IMR-90 (cell line): ENCODE measurements at regions not wholly inside any gene's neighbourhood (a gene's known extent, or its start where the extent isn't known, plus 50 kb on each side); places are given as distances from the start of the nearest gene placed in this dataset.
A peak's percentile ranks its signal among the peaks of the same experiment; 100 is the strongest.

Source experiments
- ATAC-seq: fragments of 200-7000 bp; cut with Tn5 transposase; 2 replicates; pipeline ENCODE4 v1.9.1; 2020; ENCODE audit warnings: low read depth, mild to moderate bottlenecking, moderate library complexity
- BruUV-seq: library from RNA; stranded (reverse); fragments of 400-500 nt; replicated peaks from 2 replicates; lab custom pipeline; 2021; lab: Mats Ljungman, UMichigan
- CTCF ChIA-PET: fragments of 300-600 bp; formaldehyde crosslinking; extraction: SDS; loops from one replicate; lab custom pipeline; 2021; ENCODE audit warnings: antibody characterized with exemption; lab: Yijun Ruan, JAX
- POLR2A ChIA-PET: fragments of 300-600 bp; sonication (Branson Sonifier 250); formaldehyde crosslinking; loops from one replicate; lab custom pipeline; 2022; ENCODE audit warnings: antibody characterized with exemption; ENCODE audit not compliant: unreplicated experiment; lab: Charles Lee
- DNase-seq: peaks from one replicate; pipeline ENCODE4 v3.0.0; 2013
- H2AFZ ChIP-seq: replicated peaks from 2 replicates; pipeline ENCODE3; 2013; ENCODE audit warnings: low read length, mild to moderate bottlenecking; ENCODE audit not compliant: poor library complexity
- H2AK5ac ChIP-seq: 2 replicates; pipeline ENCODE4 v1.6.1; 2013; ENCODE audit warnings: low read depth, low read length, inconsistent platforms
- H2AK9ac ChIP-seq: replicated peaks from 2 replicates; pipeline ENCODE3; 2013; ENCODE audit warnings: mild to moderate bottlenecking, low read depth, low read length, moderate library complexity; ENCODE audit not compliant: poor library complexity
- H2BK120ac ChIP-seq: 2 replicates; pipeline ENCODE4 v1.6.1; 2013; ENCODE audit warnings: low read depth, low read length, inconsistent platforms
- H2BK15ac ChIP-seq: 3 replicates; pipeline ENCODE4 v1.6.1; 2013; ENCODE audit warnings: low read depth, low read length, inconsistent platforms
- H2BK20ac ChIP-seq: 2 replicates; pipeline ENCODE4 v1.6.1; 2013; ENCODE audit warnings: low read depth, mild to moderate bottlenecking, inconsistent platforms, low read length, moderate library complexity
- H2BK5ac ChIP-seq: 2 replicates; pipeline ENCODE4 v1.6.1; 2013; ENCODE audit warnings: mild to moderate bottlenecking, low read depth, low read length, inconsistent platforms; ENCODE audit not compliant: poor library complexity, severe bottlenecking
- H3K14ac ChIP-seq: replicated peaks from 2 replicates; pipeline ENCODE4 v1.6.1; 2013; ENCODE audit warnings: low read depth, low read length, inconsistent platforms
- H3K18ac ChIP-seq: 2 replicates; pipeline ENCODE4 v1.6.1; 2013; ENCODE audit warnings: low read depth, low read length, control low read depth
- H3K23ac ChIP-seq: 2 replicates; pipeline ENCODE4 v1.6.1; 2013; ENCODE audit warnings: low read depth, low read length, inconsistent platforms
- H3K27ac ChIP-seq: 2 replicates; pipeline ENCODE4 v1.5.1; 2013; ENCODE audit warnings: mild to moderate bottlenecking, control low read depth, low read length; ENCODE audit not compliant: insufficient read depth
- H3K27me3 ChIP-seq: 2 replicates; pipeline ENCODE4 v1.6.1; 2013; ENCODE audit warnings: low read length; ENCODE audit not compliant: control insufficient read depth, insufficient read depth
- H3K36me3 ChIP-seq: 2 replicates; pipeline ENCODE4 v1.6.1; 2013; ENCODE audit warnings: low read length, mixed read lengths; ENCODE audit not compliant: control insufficient read depth, insufficient read depth
- H3K4ac ChIP-seq: 2 replicates; pipeline ENCODE4 v1.6.1; 2013; ENCODE audit warnings: low read depth, low read length, inconsistent platforms
- H3K4me1 ChIP-seq: 2 replicates; pipeline ENCODE4 v1.6.1; 2013; ENCODE audit warnings: low read length, mixed read lengths; ENCODE audit not compliant: control insufficient read depth, insufficient read depth
- H3K4me2 ChIP-seq: 2 replicates; pipeline ENCODE4 v1.6.1; 2013; ENCODE audit warnings: low read depth, mild to moderate bottlenecking, control low read depth, low read length, moderate library complexity
- H3K4me3 ChIP-seq: 2 replicates; pipeline ENCODE4 v1.5.1; 2013; ENCODE audit warnings: low read depth, mild to moderate bottlenecking, control low read depth, low read length, moderate library complexity; ENCODE audit not compliant: insufficient read depth
- H3K56ac ChIP-seq: 2 replicates; pipeline ENCODE4 v1.6.1; 2013; ENCODE audit warnings: low read length, inconsistent platforms; ENCODE audit not compliant: insufficient read depth; ENCODE audit errors: extremely low read depth
- H3K79me1 ChIP-seq, 2 experiments: 2 replicates each; pipeline ENCODE4 v1.6.1; 2013; ENCODE audit warnings: low read length in 2 of 2, inconsistent platforms in 1 of 2, low read depth in 1 of 2
- H3K9ac ChIP-seq: 2 replicates; pipeline ENCODE4 v1.6.1; 2013; ENCODE audit warnings: low read depth, low read length, control low read depth
- H3K9me1 ChIP-seq: 2 replicates; pipeline ENCODE4 v1.6.1; 2013; ENCODE audit warnings: low read length, inconsistent platforms; ENCODE audit not compliant: insufficient read depth
- H3K9me3 ChIP-seq: 2 replicates; pipeline ENCODE4 v1.6.1; 2013; ENCODE audit warnings: low read length; ENCODE audit not compliant: control insufficient read depth, insufficient read depth
- H4K20me1 ChIP-seq: 2 replicates; pipeline ENCODE4 v1.6.1; 2013; ENCODE audit warnings: low read length, inconsistent platforms; ENCODE audit not compliant: insufficient read depth
- H4K5ac ChIP-seq: 2 replicates; pipeline ENCODE4 v1.6.1; 2013; ENCODE audit warnings: mild to moderate bottlenecking, low read depth, low read length, control low read depth
- H4K8ac ChIP-seq, 2 experiments: 2 replicates each; pipeline ENCODE4 v1.6.1; 2013; ENCODE audit warnings: low read depth in 2 of 2, low read length in 2 of 2, control low read depth in 1 of 2, inconsistent platforms in 1 of 2
- H4K91ac ChIP-seq: 2 replicates; pipeline ENCODE4 v1.6.1; 2013; ENCODE audit warnings: low read depth, low read length, inconsistent platforms; ENCODE audit not compliant: insufficient read depth
- BHLHE40 ChIP-seq: fragments of 150-350 bp; IDR thresholded peaks from 2 replicates; pipeline ENCODE4 v1.6.1; 2016; ENCODE audit warnings: mild to moderate bottlenecking, low read depth, low read length
- ELK1 ChIP-seq: fragments of 150-350 bp; IDR thresholded peaks from 2 replicates; pipeline ENCODE4 v1.6.1; 2016; ENCODE audit warnings: low read depth, mild to moderate bottlenecking, low read length, moderate library complexity, borderline replicate concordance
- SMC3 ChIP-seq: fragments of 150-350 bp; IDR thresholded peaks from 2 replicates; pipeline ENCODE4 v1.6.1; 2016; ENCODE audit warnings: low read depth, mild to moderate bottlenecking, antibody characterized with exemption, low read length, moderate library complexity
- WGBS, 2 experiments: methylation state at CpG; one replicate each; pipeline versions ENCODE4 v1.1.5 to v1.1.7; 2013; ENCODE audit warnings: missing lambda C conversion rate in 2 of 2; ENCODE audit not compliant: insufficient read length in 1 of 2; ENCODE audit errors: extremely low coverage in 2 of 2; 5-methylcytosine and 5-hydroxymethylcytosine counted together
- dilution Hi-C: fragments of 300-500 bp; cut with HindIII; formaldehyde crosslinking; loops from one replicate; pipeline ENCODE4 v1.14.3; 2018; ENCODE audit warnings: low sequenced_read_pairs; ENCODE audit not compliant: unreplicated experiment
- in situ Hi-C: fragments of 300-500 bp; cut with MboI; formaldehyde crosslinking; loops from 3 replicates; pipeline ENCODE4 v1.14.3; 2019; ENCODE audit warnings: low sequenced_read_pairs, inconsistent platforms, mixed read lengths
- intact Hi-C: fragments of 100-400 bp; cut with micrococcal nuclease; formaldehyde crosslinking; loops from 2 replicates; pipeline ENCODE4 v1.10.0; 2022

DNA sequence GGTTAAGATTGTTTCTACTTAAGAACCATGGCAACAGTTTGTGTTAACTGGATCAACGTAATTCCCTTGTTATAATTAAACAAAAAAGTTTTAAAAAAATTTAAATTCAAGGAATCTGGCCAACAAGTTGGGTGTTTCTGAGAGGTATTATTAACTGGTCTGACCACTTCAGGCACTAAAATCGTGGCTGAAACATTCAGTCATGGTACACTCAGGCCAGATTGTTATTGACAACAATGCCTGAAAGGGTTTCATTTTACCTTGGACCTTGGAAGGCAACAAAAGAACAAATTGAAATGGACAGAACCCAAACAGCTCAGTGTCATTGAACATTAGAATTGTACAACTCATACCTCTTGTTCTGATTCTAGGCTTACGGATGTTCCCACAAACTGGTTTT, 103.3 kb upstream of the ARMC3 start:
- Histone ChIP-seq H3K27me3 (no peaks in the 10 kb centered on the region), H4K5ac (no peak overlapping the region), H3K4me1 (peaks cover 12% of the 10 kb centered on the region), H2AFZ (peak overlapping the region; percentile 40), H3K9me3 (no peaks in the 10 kb centered on the region), H3K9me1 (peaks cover 5% of the 10 kb centered on the region; the same call in 1 of the 2 replicates), H3K23ac (no peak overlapping the region; the same call in 1 of the 2 replicates), H2BK15ac (peak overlapping the region; percentile 99; the same call in 2 of the 3 replicates), H2BK5ac (peak overlapping the region; percentile 58), H3K4ac (peak overlapping the region; percentile 93), H2BK20ac (peak overlapping the region; percentile 87; the same call in 1 of the 2 replicates), H3K56ac (no peak overlapping the region), H4K8ac (peak overlapping the region; percentile 36 to 56; a peak in 2 of 4 replicates), H3K14ac (peak overlapping the region; percentile 83), H3K4me3 (no peak overlapping the region), H3K4me2 (no peak overlapping the region; the same call in 1 of the 2 replicates), H2AK9ac (no peak overlapping the region), H3K9ac (no peak overlapping the region), H2BK120ac (peak overlapping the region; percentile 75), H3K79me1 (no peaks in the 10 kb centered on the region), H3K36me3 (no peaks in the 10 kb centered on the region), H3K27ac (no peak overlapping the region), H4K20me1 (no peaks in the 10 kb centered on the region), H4K91ac (peak overlapping the region; percentile 66), H2AK5ac (peak overlapping the region; percentile 100), H3K18ac (peak overlapping the region; percentile 65; the same call in 1 of the 2 replicates)
- no peak for ATAC-seq
- intact Hi-C loops = no loop called here
- TF ChIP-seq ELK1 = no peak
- TF ChIP-seq BHLHE40 = no peak
- TF ChIP-seq SMC3 = no peak
- ChIA-PET CTCF (no interaction called here), POLR2A (no interaction called here)
- DNase-seq = no peak
- 100% methylated on average over 1 of the region's 3 CpGs; no CpG with 5 or more reads in 1 of the 2 experiments for WGBS, 2 experiments
- no TSS peak for BruUV-seq
- in situ Hi-C loops = loop anchor here (10.0 to 25.0 kb wide), 2 partner anchors 237 to 500 kb away; partner anchors contain the start of gene BMI1
- dilution Hi-C loops = no loop called here
